ENCODE measurements at regions not wholly inside any gene's neighbourhood (a gene's known extent, or its start where the extent isn't known, plus 50 kb on each side); places are given as distances from the start of the nearest gene placed in this dataset.

DNA sequence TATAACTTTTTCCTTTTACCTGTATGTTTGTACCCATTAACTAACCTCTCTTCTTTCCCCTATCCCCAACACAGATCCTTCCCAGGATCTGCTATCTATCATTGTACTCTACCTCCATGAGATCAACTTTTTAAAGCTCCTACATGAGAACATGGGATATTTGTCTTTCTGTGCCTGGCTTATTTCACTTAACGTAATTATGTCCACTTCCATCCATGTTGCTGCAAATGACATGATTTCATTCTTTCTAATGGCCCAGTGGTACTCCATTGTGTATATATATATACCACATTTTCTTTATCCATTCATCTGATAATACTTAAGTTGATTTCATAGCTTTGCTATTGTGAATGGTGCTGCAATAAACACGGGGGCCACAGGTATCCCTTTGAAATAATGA lies 135.9 kb upstream of the THUMPD2 start:
- WGBS (ENCODE audit: insufficient coverage) = no CpG with 5 or more reads among the region's 2 CpGs
- H3K9me3 Mint-ChIP-seq (ENCODE audit: insufficient read depth) = no peaks in the 10 kb centered on the region

More for the DNA sequence above, 135.9 kb upstream of the THUMPD2 start:
- DNase-seq (no peak), ATAC-seq (ENCODE audit: low read depth) (no peak)
- ChIA-PET POLR2A (no interaction called here), CTCF (interaction anchor here (0.6 to 4.3 kb wide), 7 partner anchors 12 to 1869 kb away, joined by 3 to 74 read pairs (median 4); no protein-coding TSS in a partner anchor)
- H3K79me2 ChIP-seq (ENCODE audit: control insufficient read depth, insufficient read depth, low read length) = no peaks in the 10 kb centered on the region
- H3K9ac ChIP-seq (ENCODE audit: low read length) = no peak overlapping the region
- intact Hi-C loops (cut with micrococcal nuclease) = no loop called here
- H3K4me2 ChIP-seq (replicated peaks; ENCODE audit: low read depth, low read length, poor library complexity, severe bottlenecking) = no peak overlapping the region
- H3K4me3 ChIP-seq (ENCODE audit: control extremely low read depth in 1 of 5, extremely low read depth in 1 of 5, insufficient read depth in 1 of 5, low read depth in 2 of 5, low read length in 4 of 5) = no peak overlapping the region
- H3K27ac ChIP-seq (ENCODE audit: low read length in 2 of 2) = no peak overlapping the region
- no peak overlapping the region for H3K4me3 Mint-ChIP-seq
- H3K9me3 ChIP-seq (ENCODE audit: control extremely low read depth in 1 of 3, control insufficient read depth in 2 of 3, insufficient read depth in 1 of 3, low read length in 2 of 3) = no peaks in the 10 kb centered on the region
- no peaks in the 10 kb centered on the region for H4K20me1 ChIP-seq (ENCODE audit: control insufficient read depth, insufficient read depth, low read length, poor library complexity, severe bottlenecking)
- H3K27me3 ChIP-seq (replicated peaks in 1 of 4; ENCODE audit: control extremely low read depth in 1 of 4, control insufficient read depth in 3 of 4, insufficient read depth in 4 of 4, low read length in 3 of 4) = no peaks in the 10 kb centered on the region
- H3K4me1 ChIP-seq (ENCODE audit: control insufficient read depth in 2 of 2, insufficient read depth in 2 of 2, low read length in 2 of 2) = no peaks in the 10 kb centered on the region
- no peak for TF ChIP-seq CTCF (IDR thresholded peaks at IDR 0.05)
- no peak for TF ChIP-seq EZH2 (IDR thresholded peaks at IDR 0.05; ENCODE audit: borderline replicate concordance, insufficient read depth, low read depth, low read length, poor library complexity, severe bottlenecking)
- H3K4me1 Mint-ChIP-seq = no peaks in the 10 kb centered on the region
- no peak overlapping the region for H3K27ac Mint-ChIP-seq
- H3K27me3 Mint-ChIP-seq = no peaks in the 10 kb centered on the region
- no peaks in the 10 kb centered on the region for H3K36me3 ChIP-seq (replicated peaks in 1 of 2; ENCODE audit: control extremely low read depth in 1 of 2, control insufficient read depth in 1 of 2, extremely low read depth in 1 of 2, insufficient read depth in 2 of 2, low read length in 1 of 2)
- H2AFZ ChIP-seq (ENCODE audit: insufficient read depth, low read depth, low read length, poor library complexity, severe bottlenecking) = no peak overlapping the region

All from B cell (primary cell).